ENCODE measurements at regions not wholly inside any gene's neighbourhood (a gene's known extent, or its start where the extent isn't known, plus 50 kb on each side); places are given as distances from the start of the nearest gene placed in this dataset.

- POLR2A ChIA-PET = no interaction called here
- ATAC-seq (ENCODE audit: low read depth) = no peak
- Histone ChIP-seq H3K79me2 (ENCODE audit: control insufficient read depth, insufficient read depth, low read length) (no peaks in the 10 kb centered on the region), H3K27me3 (replicated peaks in 1 of 4; ENCODE audit: control extremely low read depth in 1 of 4, control insufficient read depth in 3 of 4, insufficient read depth in 4 of 4, low read length in 3 of 4) (no peaks in the 10 kb centered on the region), H2AFZ (ENCODE audit: insufficient read depth, low read depth, low read length, poor library complexity, severe bottlenecking) (no peak overlapping the region), H4K20me1 (ENCODE audit: control insufficient read depth, insufficient read depth, low read length, poor library complexity, severe bottlenecking) (no peaks in the 10 kb centered on the region), H3K4me1 (ENCODE audit: control insufficient read depth in 2 of 2, insufficient read depth in 2 of 2, low read length in 2 of 2) (no peaks in the 10 kb centered on the region), H3K27ac (ENCODE audit: low read length in 2 of 2) (no peak overlapping the region), H3K9ac (ENCODE audit: low read length) (no peak overlapping the region), H3K4me2 (replicated peaks; ENCODE audit: low read depth, low read length, poor library complexity, severe bottlenecking) (no peak overlapping the region), H3K36me3 (replicated peaks in 1 of 2; ENCODE audit: control extremely low read depth in 1 of 2, control insufficient read depth in 1 of 2, extremely low read depth in 1 of 2, insufficient read depth in 2 of 2, low read length in 1 of 2) (no peaks in the 10 kb centered on the region), H3K4me3 (ENCODE audit: control extremely low read depth in 1 of 5, extremely low read depth in 1 of 5, insufficient read depth in 1 of 5, low read depth in 2 of 5, low read length in 4 of 5) (no peak overlapping the region), H3K9me3 (ENCODE audit: control extremely low read depth in 1 of 3, control insufficient read depth in 2 of 3, insufficient read depth in 1 of 3, low read length in 2 of 3) (peaks cover 0 to 3% (median 0%) of the 10 kb centered on the region in 3 donors)
- DNase-seq = no peak
- TF ChIP-seq EZH2 (IDR thresholded peaks at IDR 0.05; ENCODE audit: borderline replicate concordance, insufficient read depth, low read depth, low read length, poor library complexity, severe bottlenecking) = no peak
- TF ChIP-seq, protein P1, sequence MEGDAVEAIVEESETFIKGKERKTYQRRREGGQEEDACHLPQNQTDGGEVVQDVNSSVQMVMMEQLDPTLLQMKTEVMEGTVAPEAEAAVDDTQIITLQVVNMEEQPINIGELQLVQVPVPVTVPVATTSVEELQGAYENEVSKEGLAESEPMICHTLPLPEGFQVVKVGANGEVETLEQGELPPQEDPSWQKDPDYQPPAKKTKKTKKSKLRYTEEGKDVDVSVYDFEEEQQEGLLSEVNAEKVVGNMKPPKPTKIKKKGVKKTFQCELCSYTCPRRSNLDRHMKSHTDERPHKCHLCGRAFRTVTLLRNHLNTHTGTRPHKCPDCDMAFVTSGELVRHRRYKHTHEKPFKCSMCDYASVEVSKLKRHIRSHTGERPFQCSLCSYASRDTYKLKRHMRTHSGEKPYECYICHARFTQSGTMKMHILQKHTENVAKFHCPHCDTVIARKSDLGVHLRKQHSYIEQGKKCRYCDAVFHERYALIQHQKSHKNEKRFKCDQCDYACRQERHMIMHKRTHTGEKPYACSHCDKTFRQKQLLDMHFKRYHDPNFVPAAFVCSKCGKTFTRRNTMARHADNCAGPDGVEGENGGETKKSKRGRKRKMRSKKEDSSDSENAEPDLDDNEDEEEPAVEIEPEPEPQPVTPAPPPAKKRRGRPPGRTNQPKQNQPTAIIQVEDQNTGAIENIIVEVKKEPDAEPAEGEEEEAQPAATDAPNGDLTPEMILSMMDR (IDR thresholded peaks at IDR 0.05) = no peak
- CTCF ChIA-PET = no interaction called here
- H3K27ac Mint-ChIP-seq = no peak overlapping the region
- no peaks in the 10 kb centered on the region for H3K4me1 Mint-ChIP-seq
- intact Hi-C loops (cut with micrococcal nuclease) = no loop called here
- no peaks in the 10 kb centered on the region for H3K27me3 Mint-ChIP-seq
- H3K9me3 Mint-ChIP-seq (ENCODE audit: insufficient read depth) = no peaks in the 10 kb centered on the region
- no CpG with 5 or more reads among the region's 1 CpG for WGBS (ENCODE audit: insufficient coverage)
- H3K4me3 Mint-ChIP-seq = no peak overlapping the region
Observed at GRCh38 chr5:97657239-97657638, 474.2 kb upstream of the RIOK2 start.

GRCh38 chr5:97658116-97658900 is 475.3 kb upstream of the RIOK2 start:
- H3K4me3 Mint-ChIP-seq = no peak overlapping the region
- no peaks in the 10 kb centered on the region for H3K27me3 ChIP-seq (replicated peaks in 1 of 4; ENCODE audit: control extremely low read depth in 1 of 4, control insufficient read depth in 3 of 4, insufficient read depth in 4 of 4, low read length in 3 of 4)
- H2AFZ ChIP-seq (ENCODE audit: insufficient read depth, low read depth, low read length, poor library complexity, severe bottlenecking) = no peak overlapping the region
- H4K20me1 ChIP-seq (ENCODE audit: control insufficient read depth, insufficient read depth, low read length, poor library complexity, severe bottlenecking) = no peaks in the 10 kb centered on the region
- intact Hi-C loops (cut with micrococcal nuclease) = no loop called here
- POLR2A ChIA-PET = no interaction called here
- H3K27ac ChIP-seq (ENCODE audit: low read length in 2 of 2) = no peak overlapping the region
- TF ChIP-seq EZH2 (IDR thresholded peaks at IDR 0.05; ENCODE audit: borderline replicate concordance, insufficient read depth, low read depth, low read length, poor library complexity, severe bottlenecking) = no peak
- TF ChIP-seq, protein P1 (IDR thresholded peaks at IDR 0.05) = no peak
- no peak overlapping the region for H3K4me3 ChIP-seq (ENCODE audit: control extremely low read depth in 1 of 5, extremely low read depth in 1 of 5, insufficient read depth in 1 of 5, low read depth in 2 of 5, low read length in 4 of 5)
- no peak overlapping the region for H3K4me2 ChIP-seq (replicated peaks; ENCODE audit: low read depth, low read length, poor library complexity, severe bottlenecking)
- no peak overlapping the region for H3K9ac ChIP-seq (ENCODE audit: low read length)
- no peaks in the 10 kb centered on the region for H3K4me1 ChIP-seq (ENCODE audit: control insufficient read depth in 2 of 2, insufficient read depth in 2 of 2, low read length in 2 of 2)
- H3K36me3 ChIP-seq (replicated peaks in 1 of 2; ENCODE audit: control extremely low read depth in 1 of 2, control insufficient read depth in 1 of 2, extremely low read depth in 1 of 2, insufficient read depth in 2 of 2, low read length in 1 of 2) = no peaks in the 10 kb centered on the region
- no peaks in the 10 kb centered on the region for H3K9me3 Mint-ChIP-seq (ENCODE audit: insufficient read depth)
- ATAC-seq (ENCODE audit: low read depth) (no peak), DNase-seq (no peak)
- no peaks in the 10 kb centered on the region for H3K4me1 Mint-ChIP-seq
- CTCF ChIA-PET = no interaction called here
- 14% methylated on average over 1 of the region's 4 CpGs for WGBS (ENCODE audit: insufficient coverage)
- H3K79me2 ChIP-seq (ENCODE audit: control insufficient read depth, insufficient read depth, low read length) = no peaks in the 10 kb centered on the region
- no peaks in the 10 kb centered on the region for H3K27me3 Mint-ChIP-seq
- H3K9me3 ChIP-seq (ENCODE audit: control extremely low read depth in 1 of 3, control insufficient read depth in 2 of 3, insufficient read depth in 1 of 3, low read length in 2 of 3) = peaks cover 0 to 3% (median 0%) of the 10 kb centered on the region in 3 donors
- no peak overlapping the region for H3K27ac Mint-ChIP-seq
